Ectodermal cell (in vitro differentiated cells): ENCODE measurements at regions not wholly inside any gene's neighbourhood (a gene's known extent, or its start where the extent isn't known, plus 50 kb on each side); places are given as distances from the start of the nearest gene placed in this dataset.

Experiments
- H3K27ac ChIP-seq: 2 replicates; pipeline ENCODE4 v1.7.0; 2013; ENCODE audit warnings: mild to moderate bottlenecking, low read depth, low read length; ENCODE audit not compliant: insufficient read depth, poor library complexity, severe bottlenecking
- H3K27me3 ChIP-seq: 2 replicates; pipeline ENCODE4 v1.7.0; 2013; ENCODE audit warnings: mild to moderate bottlenecking, low read length; ENCODE audit not compliant: insufficient read depth, control insufficient read depth, poor library complexity, severe bottlenecking
- H3K36me3 ChIP-seq: one replicate; pipeline ENCODE4 v1.7.0; 2013; ENCODE audit warnings: low read length; ENCODE audit not compliant: control insufficient read depth, insufficient read depth
- H3K4me1 ChIP-seq: one replicate; pipeline ENCODE4 v1.7.0; 2013; ENCODE audit warnings: low read length; ENCODE audit not compliant: control insufficient read depth, insufficient read depth
- H3K4me3 ChIP-seq: 2 replicates; pipeline ENCODE4 v1.7.0; 2013; ENCODE audit warnings: low read depth, low read length, control low read depth; ENCODE audit not compliant: insufficient read depth
- H3K9me3 ChIP-seq: 2 replicates; pipeline ENCODE4 v1.7.0; 2013; ENCODE audit warnings: mild to moderate bottlenecking, low read length, moderate library complexity; ENCODE audit not compliant: control insufficient read depth
- WGBS, 2 experiments: methylation state at CpG; one replicate each; pipeline ENCODE4 v1.1.7; 2013; ENCODE audit warnings: missing lambda C conversion rate in 2 of 2; 5-methylcytosine and 5-hydroxymethylcytosine counted together

DNA sequence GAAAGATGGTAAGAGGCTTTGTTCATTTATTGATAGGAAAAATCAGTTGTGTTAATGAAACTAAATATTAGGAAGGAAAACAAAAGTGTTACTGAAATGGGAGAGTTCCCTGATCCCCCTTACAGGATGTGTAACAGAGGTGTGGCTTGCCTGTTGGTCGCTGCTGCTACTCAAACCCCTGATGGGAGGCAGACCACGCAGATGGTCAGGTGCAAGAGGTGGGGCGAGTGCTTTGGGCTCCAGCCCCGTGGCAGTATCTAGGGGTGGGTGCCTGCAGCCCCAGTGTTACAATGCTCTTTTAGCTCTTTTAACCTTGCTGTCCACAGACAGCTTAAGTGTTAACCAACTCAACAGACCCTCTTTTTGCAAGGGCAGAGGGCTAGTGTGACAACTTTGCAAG lies 319.6 kb upstream of the DCN start:
- no peaks in the 10 kb centered on the region for H3K9me3 ChIP-seq
- 87 to 90% methylated on average over 4 of the region's 4 CpGs for WGBS, 2 experiments
- H3K4me3 ChIP-seq = no peak overlapping the region
- H3K27ac ChIP-seq = no peak overlapping the region
- H3K36me3 ChIP-seq = no peaks in the 10 kb centered on the region
- no peaks in the 10 kb centered on the region for H3K27me3 ChIP-seq
- H3K4me1 ChIP-seq = no peaks in the 10 kb centered on the region

DNA sequence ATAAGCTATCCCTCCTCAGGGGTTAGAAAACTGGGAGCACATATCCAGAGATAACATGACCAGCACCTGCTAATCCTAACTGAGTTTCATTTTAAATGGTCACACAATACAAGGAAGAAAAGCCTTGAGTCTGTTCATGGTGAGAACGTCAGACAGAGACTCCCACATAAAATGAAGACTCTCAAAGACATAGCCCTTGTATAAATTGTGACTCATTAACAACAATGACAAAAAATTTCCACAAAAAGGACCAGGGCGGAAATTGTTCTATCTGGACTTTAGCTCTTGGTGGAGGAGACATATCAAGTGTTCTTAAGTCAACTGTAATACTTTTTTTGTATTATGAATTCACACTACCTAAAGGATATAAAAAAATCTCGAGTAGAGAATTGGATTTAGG lies 313.7 kb upstream of the DCN start:
- Histone ChIP-seq H3K27me3 (no peaks in the 10 kb centered on the region), H3K27ac (no peak overlapping the region), H3K36me3 (no peaks in the 10 kb centered on the region), H3K4me3 (no peak overlapping the region), H3K4me1 (no peaks in the 10 kb centered on the region), H3K9me3 (no peaks in the 10 kb centered on the region)
- 85 to 98% methylated on average over 1 to 2 of the region's 3 CpGs for WGBS, 2 experiments

DNA sequence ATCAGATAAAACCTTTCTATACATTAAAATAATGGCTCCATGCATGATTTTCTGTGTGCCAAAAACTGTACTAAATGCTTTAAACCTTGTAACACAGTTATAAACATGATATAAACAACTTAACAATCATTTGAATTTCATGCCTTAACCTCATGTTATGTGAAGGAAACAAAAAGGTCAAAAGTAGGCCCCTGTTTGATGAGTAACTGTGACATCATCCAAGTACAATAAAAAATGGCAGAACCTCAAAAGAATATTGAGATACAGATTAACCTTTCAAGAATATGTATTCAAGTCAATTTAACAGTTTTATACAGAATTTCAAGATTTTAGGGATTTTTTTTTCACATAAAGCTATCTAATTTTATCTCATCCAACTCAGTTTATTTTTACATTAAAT lies 310.7 kb upstream of the DCN start:
- no peak overlapping the region for H3K4me3 ChIP-seq
- H3K9me3 ChIP-seq = no peaks in the 10 kb centered on the region
- H3K27ac ChIP-seq = no peak overlapping the region
- no peaks in the 10 kb centered on the region for H3K4me1 ChIP-seq
- H3K36me3 ChIP-seq = no peaks in the 10 kb centered on the region
- no peaks in the 10 kb centered on the region for H3K27me3 ChIP-seq

DNA sequence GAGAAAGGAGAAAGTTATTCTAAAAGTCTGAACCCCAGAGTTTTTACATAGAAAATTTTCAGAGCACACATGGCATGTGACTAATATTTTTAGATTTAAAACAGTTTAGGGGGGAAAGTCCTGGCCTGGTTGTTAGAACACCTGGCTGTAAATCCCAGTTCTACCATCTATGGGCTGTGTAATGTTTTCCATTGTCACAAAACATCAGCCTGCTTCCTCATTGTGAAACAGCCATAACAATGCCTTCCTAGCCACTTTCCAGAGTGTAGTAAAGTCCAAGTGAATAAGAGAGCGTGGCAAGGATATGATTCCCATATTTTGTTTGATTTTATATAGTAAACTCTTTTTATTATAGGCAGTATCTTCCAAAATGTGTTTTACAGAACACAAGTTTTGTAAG lies 310.0 kb upstream of the DCN start:
- Histone ChIP-seq H3K4me1 (no peaks in the 10 kb centered on the region), H3K9me3 (no peaks in the 10 kb centered on the region), H3K4me3 (no peak overlapping the region), H3K36me3 (no peaks in the 10 kb centered on the region), H3K27me3 (no peaks in the 10 kb centered on the region), H3K27ac (no peak overlapping the region)
- no CpG with 5 or more reads among the region's 1 CpG for WGBS, 2 experiments

DNA sequence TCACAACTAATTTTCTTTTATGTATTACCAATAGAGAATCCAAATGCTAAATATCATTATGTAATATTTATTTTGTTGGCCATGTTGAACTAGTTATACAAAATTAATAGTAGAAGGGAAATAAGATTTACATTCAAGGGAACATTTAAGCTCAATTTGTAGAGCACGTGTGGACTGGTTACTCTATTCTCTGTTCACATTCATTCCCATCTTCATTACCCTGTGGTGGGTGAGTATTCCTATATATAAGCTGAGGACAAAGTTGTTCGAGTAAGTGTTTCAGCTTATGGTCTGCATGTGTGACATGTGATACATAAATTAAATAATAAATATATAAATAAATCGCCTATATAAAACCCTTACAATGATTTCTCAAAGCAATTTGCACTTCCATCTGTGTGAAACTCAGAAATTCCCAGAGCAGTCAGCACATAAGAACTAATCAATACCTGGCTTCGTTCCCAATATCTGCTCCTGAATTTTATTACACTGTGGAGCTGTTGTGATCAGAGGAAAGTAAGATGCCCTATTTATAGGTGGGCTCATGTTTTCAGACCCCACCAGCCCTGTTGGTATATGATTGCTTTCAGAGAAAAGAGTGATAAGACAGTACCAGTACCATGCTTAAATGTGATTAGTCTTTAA lies 308.2 kb upstream of the DCN start:
- Histone ChIP-seq H3K27ac (no peak overlapping the region), H3K27me3 (no peaks in the 10 kb centered on the region), H3K4me1 (no peaks in the 10 kb centered on the region), H3K36me3 (no peaks in the 10 kb centered on the region), H3K9me3 (no peaks in the 10 kb centered on the region), H3K4me3 (no peak overlapping the region)
- WGBS, 2 experiments = 71 to 92% methylated on average over 2 of the region's 4 CpGs

DNA sequence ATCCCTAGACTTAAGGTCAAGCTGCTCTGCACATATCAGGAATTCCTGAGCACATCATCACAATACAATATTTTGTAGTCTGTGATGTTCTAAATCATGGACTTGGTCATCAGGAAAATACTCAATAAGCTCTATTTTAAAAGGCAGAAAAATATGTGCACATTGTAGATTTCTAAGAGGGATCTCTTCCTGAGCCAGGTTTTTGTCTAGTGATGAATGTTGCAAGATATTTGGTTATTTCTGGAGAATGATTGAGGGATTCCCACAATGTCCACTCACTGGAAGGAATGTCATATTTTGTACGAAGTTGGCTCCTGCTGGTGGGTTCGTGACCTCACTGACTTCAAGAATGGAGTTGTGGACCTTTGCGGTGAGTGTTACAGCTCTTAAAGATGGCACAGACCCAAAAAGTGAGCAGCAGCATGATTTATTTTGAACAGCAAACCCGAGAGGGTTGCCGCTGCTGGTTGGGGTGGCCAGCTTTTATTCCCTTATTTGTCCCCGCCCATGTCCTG lies 300.9 kb upstream of the DCN start:
- no peaks in the 10 kb centered on the region for H3K36me3 ChIP-seq
- H3K4me3 ChIP-seq = no peak overlapping the region
- H3K27ac ChIP-seq = no peak overlapping the region
- no peaks in the 10 kb centered on the region for H3K9me3 ChIP-seq
- 93 to 95% methylated on average over 6 of the region's 6 CpGs for WGBS, 2 experiments
- no peaks in the 10 kb centered on the region for H3K4me1 ChIP-seq
- no peaks in the 10 kb centered on the region for H3K27me3 ChIP-seq

DNA sequence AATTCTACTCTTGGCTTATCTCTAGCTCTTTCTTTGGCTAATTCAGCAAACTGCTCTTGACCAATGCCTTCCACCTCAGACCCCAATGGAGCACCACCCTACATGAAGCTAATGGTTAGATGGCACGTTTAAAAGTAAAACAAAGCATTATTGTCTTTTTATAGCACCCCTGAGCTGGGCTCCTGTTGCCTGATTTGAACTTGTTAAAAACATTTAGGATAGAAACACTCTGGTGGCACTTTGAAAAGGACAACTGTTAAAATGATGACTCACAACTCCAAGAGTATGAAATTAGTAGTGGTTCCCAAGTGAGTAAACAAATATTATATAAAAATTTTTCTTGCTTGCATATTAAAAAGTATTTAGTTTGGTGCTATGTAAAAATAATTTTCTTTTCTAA lies 299.6 kb upstream of the DCN start:
- Histone ChIP-seq H3K27me3 (no peaks in the 10 kb centered on the region), H3K4me3 (no peak overlapping the region), H3K36me3 (no peaks in the 10 kb centered on the region), H3K27ac (no peak overlapping the region), H3K4me1 (no peaks in the 10 kb centered on the region), H3K9me3 (no peaks in the 10 kb centered on the region)
- WGBS, 2 experiments = 74 to 83% methylated on average over 1 of the region's 1 CpG

DNA sequence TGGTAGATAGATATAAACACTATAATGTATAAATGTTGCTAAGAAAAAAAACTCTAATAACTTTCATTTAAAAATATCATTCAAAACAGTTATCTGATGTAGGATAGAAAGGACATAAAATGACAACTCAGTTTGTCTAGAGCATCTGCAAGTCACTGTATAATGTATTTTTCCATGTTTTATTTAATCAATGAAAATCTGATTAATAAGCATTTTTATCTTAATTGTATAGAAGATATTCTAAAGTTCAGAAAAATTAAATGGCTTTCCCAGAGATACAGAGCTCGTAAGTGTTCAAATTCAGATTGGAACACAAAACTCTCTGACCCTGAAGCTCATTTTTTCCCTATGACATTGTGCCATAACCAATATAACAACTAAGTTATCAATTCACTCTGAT lies 295.9 kb upstream of the DCN start:
- no peaks in the 10 kb centered on the region for H3K4me1 ChIP-seq
- no peaks in the 10 kb centered on the region for H3K27me3 ChIP-seq
- H3K9me3 ChIP-seq = no peaks in the 10 kb centered on the region
- WGBS, 2 experiments = 90 to 94% methylated on average over 1 of the region's 1 CpG
- H3K36me3 ChIP-seq = no peaks in the 10 kb centered on the region
- H3K27ac ChIP-seq = no peak overlapping the region
- no peak overlapping the region for H3K4me3 ChIP-seq

DNA sequence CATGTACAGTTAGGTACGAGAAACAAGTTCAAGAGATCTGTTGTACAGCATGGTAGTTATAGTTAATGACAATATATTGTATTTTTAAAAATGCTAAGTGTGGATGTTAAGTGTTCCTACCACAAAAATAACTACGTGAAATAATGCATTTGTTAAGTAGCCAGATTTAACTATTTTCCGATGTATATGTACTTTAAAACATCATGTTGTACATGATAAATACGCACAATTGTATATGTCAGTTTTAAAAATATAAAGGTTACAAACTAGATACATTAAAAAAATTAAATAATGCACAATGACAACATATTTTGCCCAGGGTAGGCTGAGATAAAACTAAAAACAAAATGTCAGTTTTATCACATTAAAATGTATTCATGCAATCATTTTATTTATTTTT lies 285.1 kb upstream of the DCN start:
- H3K27ac ChIP-seq = no peak overlapping the region
- H3K4me1 ChIP-seq = no peaks in the 10 kb centered on the region
- WGBS, 2 experiments = 90 to 93% methylated on average over 1 of the region's 4 CpGs
- H3K9me3 ChIP-seq = no peaks in the 10 kb centered on the region
- H3K36me3 ChIP-seq = no peaks in the 10 kb centered on the region
- H3K4me3 ChIP-seq = no peak overlapping the region
- H3K27me3 ChIP-seq = no peaks in the 10 kb centered on the region

DNA sequence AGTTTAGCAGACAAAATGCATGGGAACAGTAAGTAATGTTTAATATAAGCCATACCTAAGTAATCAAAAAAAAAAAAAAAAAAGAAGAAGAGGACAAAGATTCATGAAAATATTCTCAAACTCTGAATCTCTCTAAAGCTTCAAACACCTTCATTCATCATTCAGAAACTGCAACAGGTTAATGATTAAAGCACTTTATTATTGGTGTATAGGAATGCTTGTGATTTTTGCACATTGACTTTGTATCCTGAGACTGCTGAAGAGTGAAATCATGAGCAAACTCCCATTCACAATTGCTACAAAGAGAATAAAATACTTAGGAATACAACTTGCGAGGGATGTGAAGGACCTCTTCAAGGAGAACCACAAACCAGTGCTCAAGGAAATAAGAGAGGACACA lies 278.4 kb upstream of the DCN start:
- H3K4me3 ChIP-seq = no peak overlapping the region
- no peaks in the 10 kb centered on the region for H3K9me3 ChIP-seq
- WGBS, 2 experiments = 97 to 100% methylated on average over 1 of the region's 1 CpG
- H3K4me1 ChIP-seq = no peaks in the 10 kb centered on the region
- no peaks in the 10 kb centered on the region for H3K27me3 ChIP-seq
- H3K36me3 ChIP-seq = no peaks in the 10 kb centered on the region
- no peak overlapping the region for H3K27ac ChIP-seq

DNA sequence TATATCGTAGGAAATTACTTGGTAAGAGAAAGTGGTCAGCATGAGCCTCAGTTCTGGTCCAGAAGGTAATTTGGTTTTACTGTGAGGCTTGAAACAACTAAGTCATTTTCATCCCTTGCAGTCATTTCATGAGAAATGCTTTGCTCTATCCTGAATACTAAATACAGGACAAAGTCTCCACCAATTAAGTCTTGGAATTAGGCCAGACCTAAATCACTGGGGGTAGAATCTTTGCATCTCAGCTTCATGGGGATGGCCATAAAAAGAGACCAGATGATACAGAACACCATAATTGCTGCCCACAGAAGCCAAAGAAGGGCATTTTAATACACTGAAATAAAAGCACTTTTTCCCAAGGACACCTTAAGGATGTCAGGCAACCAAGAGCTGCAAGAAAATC lies 277.9 kb upstream of the DCN start:
- no peaks in the 10 kb centered on the region for H3K9me3 ChIP-seq
- H3K27me3 ChIP-seq = no peaks in the 10 kb centered on the region
- no peaks in the 10 kb centered on the region for H3K4me1 ChIP-seq
- 67 to 100% methylated on average over 1 of the region's 1 CpG for WGBS, 2 experiments
- H3K4me3 ChIP-seq = no peak overlapping the region
- H3K36me3 ChIP-seq = no peaks in the 10 kb centered on the region
- no peak overlapping the region for H3K27ac ChIP-seq
